ENCODE measurements at regions not wholly inside any gene's neighbourhood (a gene's known extent, or its start where the extent isn't known, plus 50 kb on each side); places are given as distances from the start of the nearest gene placed in this dataset.

- no peak for DNase-seq (ENCODE audit: low spot score)
Observed at GRCh38 chr3:6791161-6791560, 69.8 kb upstream of the GRM7 start.

DNA sequence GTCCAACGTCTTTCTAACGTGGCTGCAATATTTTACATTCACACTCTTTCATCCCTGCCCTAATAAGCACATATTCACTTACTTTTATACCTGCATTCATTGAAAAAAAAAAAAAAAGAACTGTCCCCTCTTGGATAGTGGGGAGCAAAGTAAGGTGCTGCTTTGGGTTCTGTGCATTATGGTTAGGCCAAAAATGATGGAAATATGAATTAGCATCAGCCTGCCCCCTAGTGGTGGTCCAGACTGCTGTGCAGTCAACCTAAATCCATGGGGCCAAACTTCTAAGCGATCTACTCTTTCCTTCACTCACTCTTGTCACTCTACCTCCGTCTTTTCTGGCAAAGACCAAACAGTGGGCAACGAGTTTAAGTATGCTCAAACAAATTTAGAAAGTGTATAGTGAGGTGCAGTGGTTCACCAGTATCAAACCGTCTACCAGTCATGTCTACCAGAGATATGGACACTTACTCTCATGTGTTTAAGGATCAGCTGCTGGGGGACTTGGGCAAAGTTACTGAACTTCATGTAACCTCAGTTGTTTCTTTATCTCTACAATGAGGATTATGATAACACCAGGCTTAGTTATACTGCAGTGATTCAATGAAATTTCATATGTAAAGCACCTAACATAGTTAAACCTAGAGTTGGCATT, 61.5 kb upstream of the GRM7 start:
- no peak for DNase-seq (ENCODE audit: low spot score)

DNA sequence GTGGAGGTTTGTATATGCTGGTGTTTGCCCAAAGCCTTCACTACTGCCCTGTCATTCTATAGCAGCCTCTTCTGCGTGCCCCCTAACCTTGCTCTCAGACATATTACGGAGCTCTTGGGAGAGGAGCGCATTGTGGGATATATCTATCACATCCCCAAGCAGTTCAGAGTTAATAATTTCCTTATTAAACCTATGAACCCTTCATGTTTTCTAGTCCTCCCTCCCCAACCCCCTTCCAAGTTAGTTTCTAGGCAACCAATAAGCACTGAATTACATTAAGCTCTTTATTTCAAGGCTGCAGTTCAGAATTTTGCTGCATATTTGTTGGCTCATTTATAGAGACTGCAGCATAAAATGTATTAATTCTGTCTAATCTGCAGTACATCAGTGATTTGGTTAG, 57.3 kb upstream of the GRM7 start:
- no peak for DNase-seq (ENCODE audit: low spot score)

DNA sequence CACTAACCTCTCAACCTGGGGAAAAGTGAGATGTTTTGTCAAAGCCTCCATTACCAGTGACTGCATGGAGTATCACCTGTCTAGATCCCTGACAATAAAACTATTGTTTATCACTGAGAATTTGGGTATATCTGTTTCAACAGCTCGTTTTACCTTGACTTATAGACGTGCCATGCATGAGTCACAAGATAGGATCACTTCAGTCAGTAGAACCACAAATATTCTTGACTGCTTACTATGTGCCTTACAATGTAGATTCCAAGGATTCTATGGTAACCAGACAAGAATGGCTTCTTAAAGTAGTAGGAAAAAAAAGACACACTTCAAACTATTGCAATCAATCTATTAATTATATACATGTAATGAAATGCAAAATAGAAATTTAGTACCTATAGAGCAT, 55.7 kb upstream of the GRM7 start:
- no peak for DNase-seq (ENCODE audit: low spot score)

DNA sequence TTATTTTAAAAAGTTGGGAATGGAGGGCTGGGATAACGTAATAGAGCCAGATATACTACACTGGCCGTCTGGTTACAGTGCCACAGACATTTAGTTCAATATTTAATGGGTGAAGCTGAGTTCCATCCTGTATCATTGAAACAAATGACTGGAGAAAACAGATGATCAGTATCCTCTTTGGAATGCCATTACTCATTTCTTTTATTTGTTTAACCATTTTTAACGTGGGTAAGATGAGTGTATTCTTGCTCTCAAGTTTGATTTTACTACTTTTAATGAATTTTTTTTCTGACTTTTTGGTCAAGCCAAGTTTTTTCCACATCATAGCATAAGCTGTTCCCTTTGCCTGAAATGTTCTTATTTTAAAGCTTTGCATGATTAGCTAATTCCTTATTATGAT, 53.9 kb upstream of the GRM7 start:
- no peak for DNase-seq (ENCODE audit: low spot score)

DNA sequence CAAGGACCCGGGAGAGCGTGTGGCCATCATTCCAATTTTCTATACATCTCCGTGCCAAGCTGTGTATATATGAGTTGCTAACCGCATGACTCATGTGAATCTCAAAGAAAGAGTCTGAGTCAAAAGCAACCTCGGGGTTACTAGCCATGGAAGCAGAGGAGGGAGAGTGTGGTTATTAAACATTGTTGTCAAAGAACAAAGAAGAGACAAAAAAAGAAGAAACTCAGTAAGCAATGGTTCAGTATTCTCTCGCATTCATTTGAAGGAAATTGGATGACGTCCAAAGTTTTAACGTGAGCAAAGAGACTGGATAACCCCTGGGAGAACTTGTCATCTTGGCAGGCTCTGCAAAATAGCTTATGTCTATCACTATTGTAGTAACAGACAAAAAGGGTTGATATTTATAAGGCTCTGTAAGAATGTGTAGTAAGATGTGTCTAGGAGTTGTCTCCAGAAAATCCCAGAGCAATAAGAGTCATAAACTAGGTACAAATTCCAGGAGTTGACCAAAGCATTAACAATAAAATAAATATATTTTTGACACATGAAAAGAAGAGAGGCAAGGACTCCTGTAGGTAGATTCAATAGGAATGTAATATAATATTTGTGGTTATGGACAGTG, 52.8 kb upstream of the GRM7 start:
- DNase-seq (ENCODE audit: low spot score), result no peak

DNA sequence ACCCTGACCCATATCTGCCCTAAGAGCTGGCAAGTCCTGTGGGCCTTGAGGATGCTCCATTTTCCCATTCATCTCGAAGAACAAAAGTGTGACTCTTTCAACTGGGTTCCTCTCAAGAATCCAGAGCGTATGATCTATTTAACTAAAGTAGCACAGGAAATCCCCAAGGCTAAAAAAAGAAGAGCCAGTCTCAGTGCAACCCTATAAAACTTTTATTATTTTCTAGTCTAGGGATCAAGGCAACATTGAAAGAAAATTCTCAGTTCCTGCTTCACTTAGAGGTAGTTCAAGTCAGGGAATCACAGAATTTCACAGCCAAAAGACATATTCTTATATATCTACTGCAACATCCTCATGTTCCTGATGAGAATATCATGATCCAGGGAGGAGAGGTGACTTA, 51.6 kb upstream of the GRM7 start:
- no peak for DNase-seq (ENCODE audit: low spot score)
